H7 (cell line): ENCODE measurements at regions not wholly inside any gene's neighbourhood (a gene's known extent, or its start where the extent isn't known, plus 50 kb on each side); places are given as distances from the start of the nearest gene placed in this dataset.

Source experiments
- DNase-seq: peaks from one replicate; pipeline ENCODE4 v3.0.0; 2012
- H3K27me3 ChIP-seq: 2 replicates; pipeline ENCODE4 v1.6.0; 2011; ENCODE audit warnings: mild to moderate bottlenecking, low read length; ENCODE audit not compliant: control insufficient read depth, insufficient read depth
- H3K36me3 ChIP-seq: replicated peaks from 2 replicates; pipeline ENCODE4 v1.5.1; 2011; ENCODE audit warnings: low read length; ENCODE audit not compliant: control insufficient read depth, insufficient read depth
- H3K4me3 ChIP-seq: 2 replicates; pipeline ENCODE4 v1.5.1; 2011; ENCODE audit warnings: low read depth, mild to moderate bottlenecking, control low read depth, low read length, moderate library complexity; ENCODE audit not compliant: insufficient read depth

- no peaks in the 10 kb centered on the region for H3K36me3 ChIP-seq
- no peak for DNase-seq
- no peak overlapping the region for H3K4me3 ChIP-seq
Measured at GRCh38 chr14:96962337-96962736, 165.2 kb downstream of the VRK1 start.

GRCh38 chr14:96964726-96965415, 167.7 kb downstream of the VRK1 start:
- H3K4me3 ChIP-seq, result no peak overlapping the region
- no peaks in the 10 kb centered on the region for H3K27me3 ChIP-seq
- DNase-seq, result no peak
- H3K36me3 ChIP-seq, result no peaks in the 10 kb centered on the region

More at GRCh38 chr14:96962337-96962736, 165.2 kb downstream of the VRK1 start:
- H3K27me3 ChIP-seq, result no peaks in the 10 kb centered on the region

- H3K27me3 ChIP-seq, result no peaks in the 10 kb centered on the region
- no peak overlapping the region for H3K4me3 ChIP-seq
- DNase-seq, result peak; percentile 63
- H3K36me3 ChIP-seq, result no peaks in the 10 kb centered on the region
Measured at GRCh38 chr14:96965885-96966595, 168.9 kb downstream of the VRK1 start.

GRCh38 chr14:96975116-96975515, 177.9 kb downstream of the VRK1 start:
- Histone ChIP-seq H3K27me3 (no peaks in the 10 kb centered on the region), H3K36me3 (no peaks in the 10 kb centered on the region), H3K4me3 (no peak overlapping the region)
- no peak for DNase-seq

- no peaks in the 10 kb centered on the region for H3K27me3 ChIP-seq
- H3K36me3 ChIP-seq, result no peaks in the 10 kb centered on the region
- H3K4me3 ChIP-seq, result no peak overlapping the region
- no peak for DNase-seq
Measured at GRCh38 chr14:96978525-96979272, 181.5 kb downstream of the VRK1 start.

- H3K36me3 ChIP-seq, result no peaks in the 10 kb centered on the region
- no peak for DNase-seq
- H3K27me3 ChIP-seq, result no peaks in the 10 kb centered on the region
- no peak overlapping the region for H3K4me3 ChIP-seq
Measured at GRCh38 chr14:96979611-96980074, 182.5 kb downstream of the VRK1 start.

GRCh38 chr14:96980835-96981234, 183.7 kb downstream of the VRK1 start:
- Histone ChIP-seq H3K4me3 (no peak overlapping the region), H3K36me3 (no peaks in the 10 kb centered on the region), H3K27me3 (no peaks in the 10 kb centered on the region)
- no peak for DNase-seq

GRCh38 chr14:96986256-96987085, 189.3 kb downstream of the VRK1 start:
- H3K4me3 ChIP-seq, result no peak overlapping the region
- no peaks in the 10 kb centered on the region for H3K36me3 ChIP-seq
- H3K27me3 ChIP-seq, result no peaks in the 10 kb centered on the region
- no peak for DNase-seq

GRCh38 chr14:96987086-96987474, 189.9 kb downstream of the VRK1 start:
- H3K27me3 ChIP-seq, result no peaks in the 10 kb centered on the region
- DNase-seq, result no peak
- no peak overlapping the region for H3K4me3 ChIP-seq
- H3K36me3 ChIP-seq, result no peaks in the 10 kb centered on the region

GRCh38 chr14:96987771-96988170, 190.6 kb downstream of the VRK1 start:
- no peak for DNase-seq
- Histone ChIP-seq H3K36me3 (no peaks in the 10 kb centered on the region), H3K27me3 (no peaks in the 10 kb centered on the region), H3K4me3 (no peak overlapping the region)

- no peak for DNase-seq
- H3K36me3 ChIP-seq, result no peaks in the 10 kb centered on the region
- H3K27me3 ChIP-seq, result no peaks in the 10 kb centered on the region
- no peak overlapping the region for H3K4me3 ChIP-seq
Measured at GRCh38 chr14:96989306-96989705, 192.1 kb downstream of the VRK1 start.

- H3K36me3 ChIP-seq, result no peaks in the 10 kb centered on the region
- no peaks in the 10 kb centered on the region for H3K27me3 ChIP-seq
- H3K4me3 ChIP-seq, result no peak overlapping the region
- DNase-seq, result no peak
Measured at GRCh38 chr14:96991226-96991625, 194.0 kb downstream of the VRK1 start.

GRCh38 chr14:96994999-96995398, 197.8 kb downstream of the VRK1 start:
- H3K4me3 ChIP-seq, result no peak overlapping the region

GRCh38 chr14:96997269-96997668, 200.1 kb downstream of the VRK1 start:
- no peaks in the 10 kb centered on the region for H3K36me3 ChIP-seq
- H3K27me3 ChIP-seq, result no peaks in the 10 kb centered on the region
- no peak overlapping the region for H3K4me3 ChIP-seq
- DNase-seq, result no peak

More at GRCh38 chr14:96994999-96995398, 197.8 kb downstream of the VRK1 start:
- Histone ChIP-seq H3K27me3 (no peaks in the 10 kb centered on the region), H3K36me3 (no peaks in the 10 kb centered on the region)
- DNase-seq, result no peak
